HG03095 (cell line): ENCODE measurements at regions not wholly inside any gene's neighbourhood (a gene's known extent, or its start where the extent isn't known, plus 50 kb on each side); places are given as distances from the start of the nearest gene placed in this dataset.

Source experiments
- ATAC-seq: cut with Tn5 transposase; IDR thresholded peaks from one replicate; pipeline ENCODE4 v1.9.1; 2021; ENCODE audit warnings: moderate library complexity; ENCODE audit not compliant: unreplicated experiment

DNA sequence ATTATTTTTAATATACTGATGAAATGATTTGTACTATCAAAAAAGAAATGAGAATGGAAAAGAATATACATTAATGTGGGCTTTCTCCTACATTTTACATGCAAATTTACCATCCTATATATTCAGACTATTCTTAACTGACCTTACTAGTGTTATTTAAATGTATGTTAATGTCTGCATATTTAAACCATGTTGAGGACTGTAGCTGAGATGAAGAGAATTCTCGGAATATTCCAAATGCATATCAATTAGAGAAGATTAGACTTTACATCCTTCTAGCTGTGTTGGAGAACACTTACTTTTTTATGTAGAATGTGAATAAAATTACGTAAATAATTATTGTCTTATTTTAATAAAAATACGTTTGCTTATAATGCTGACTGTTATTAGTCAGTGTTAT is 990.1 kb upstream of the LRFN5 start:
- ATAC-seq = no peak

DNA sequence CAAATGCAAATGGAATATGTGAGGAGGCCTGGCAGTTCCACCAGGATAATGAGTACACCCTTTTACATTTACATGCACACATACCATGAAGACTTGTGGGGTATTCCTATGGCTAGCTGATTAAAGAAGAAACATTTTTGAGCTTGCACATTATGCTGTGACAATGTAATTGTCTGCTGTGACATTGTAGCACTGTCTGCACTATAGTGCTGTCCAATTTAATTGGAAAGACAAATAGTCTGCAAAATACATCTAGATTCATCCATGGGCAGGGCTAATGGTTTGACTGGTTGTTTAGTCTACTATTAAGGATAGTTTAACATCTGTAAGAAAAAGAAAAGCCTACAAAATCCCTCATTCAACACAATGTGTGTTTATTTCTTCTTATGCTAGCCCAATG is 1005.6 kb upstream of the LRFN5 start:
- no peak for ATAC-seq

DNA sequence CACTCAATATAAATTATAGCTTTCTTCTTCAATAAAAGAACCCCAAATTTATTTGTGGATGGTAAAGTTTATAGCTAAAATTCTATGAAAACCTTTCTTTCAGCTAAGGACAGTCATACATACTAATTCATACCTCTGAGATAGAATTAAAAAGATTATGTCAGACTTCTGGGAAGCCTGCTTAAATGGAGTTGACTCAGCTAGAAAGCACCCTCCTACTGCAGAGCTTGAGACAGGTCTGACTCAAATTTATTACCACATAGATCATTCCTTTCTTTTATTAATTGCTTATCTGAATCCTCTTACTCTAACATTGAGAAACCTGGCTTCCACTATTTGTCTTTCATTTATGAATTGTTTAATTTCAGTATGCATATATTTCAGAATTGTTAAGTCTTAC is 1007.0 kb upstream of the LRFN5 start:
- ATAC-seq = no peak

DNA sequence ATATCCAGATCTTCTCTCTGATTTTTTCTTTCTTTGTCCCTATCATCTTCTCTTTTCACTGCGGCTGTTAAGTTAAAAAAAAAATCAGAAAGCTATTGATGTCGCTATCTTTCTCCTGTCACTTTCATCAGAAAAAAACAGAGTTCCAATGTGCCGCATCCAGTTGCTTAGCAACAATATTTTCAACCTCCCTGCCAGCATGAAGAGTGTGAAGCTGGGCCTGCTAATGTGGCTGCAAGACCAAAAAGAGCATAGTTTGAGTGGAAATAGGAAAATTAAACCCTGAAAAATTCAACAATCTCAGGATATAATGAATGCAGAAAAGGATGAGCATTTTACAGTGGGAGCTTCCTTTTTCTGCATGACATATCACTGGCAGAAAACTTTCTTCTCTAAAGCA is 1025.4 kb upstream of the LRFN5 start:
- ATAC-seq = no peak

DNA sequence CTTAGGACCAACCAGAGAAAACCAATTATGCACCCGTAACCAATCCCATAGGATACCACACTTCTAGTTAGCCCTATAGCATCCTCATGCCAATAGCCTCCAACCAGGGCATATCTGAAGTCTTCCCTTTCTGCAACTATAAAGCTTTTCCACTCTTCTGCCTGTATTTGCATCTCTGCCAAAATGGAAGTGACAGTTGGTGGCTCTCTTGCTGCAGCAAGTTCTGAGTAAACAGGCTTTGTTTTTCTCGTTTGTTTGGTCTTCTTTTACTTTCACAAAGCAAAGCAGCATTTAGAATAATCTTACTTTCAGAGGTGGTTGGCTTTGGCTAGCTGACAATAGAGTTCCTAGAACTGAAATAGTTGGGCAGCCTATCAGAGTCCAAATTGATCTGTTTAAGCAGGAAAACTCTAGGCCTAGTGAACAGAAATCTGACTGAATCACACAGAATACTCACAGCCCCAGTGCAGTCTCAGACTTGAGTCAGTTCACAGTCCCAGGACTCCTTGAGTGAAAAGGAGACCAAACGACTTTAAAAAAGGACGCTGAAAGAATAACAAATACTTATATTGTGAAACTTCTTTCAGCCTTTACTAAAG is 1029.7 kb upstream of the LRFN5 start:
- ATAC-seq = no peak

DNA sequence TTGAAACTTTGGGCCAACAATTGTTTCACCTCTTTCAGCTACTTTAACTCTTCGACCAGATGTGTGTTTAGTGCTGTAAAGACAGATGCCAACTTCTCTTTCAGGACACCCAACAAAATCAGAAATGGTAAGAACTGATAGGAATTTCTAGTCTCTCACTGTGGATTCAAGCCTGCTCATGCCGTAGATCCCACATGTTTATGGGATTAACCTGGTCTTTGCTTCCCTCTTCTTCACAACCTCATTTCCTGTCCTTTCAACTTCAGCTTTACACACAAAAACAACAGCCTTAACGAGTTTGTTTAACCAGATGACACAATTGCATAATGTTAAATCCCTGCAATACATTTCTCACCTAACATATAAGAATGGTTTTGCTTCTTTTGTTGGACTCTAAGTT is 1031.9 kb upstream of the LRFN5 start:
- no peak for ATAC-seq

DNA sequence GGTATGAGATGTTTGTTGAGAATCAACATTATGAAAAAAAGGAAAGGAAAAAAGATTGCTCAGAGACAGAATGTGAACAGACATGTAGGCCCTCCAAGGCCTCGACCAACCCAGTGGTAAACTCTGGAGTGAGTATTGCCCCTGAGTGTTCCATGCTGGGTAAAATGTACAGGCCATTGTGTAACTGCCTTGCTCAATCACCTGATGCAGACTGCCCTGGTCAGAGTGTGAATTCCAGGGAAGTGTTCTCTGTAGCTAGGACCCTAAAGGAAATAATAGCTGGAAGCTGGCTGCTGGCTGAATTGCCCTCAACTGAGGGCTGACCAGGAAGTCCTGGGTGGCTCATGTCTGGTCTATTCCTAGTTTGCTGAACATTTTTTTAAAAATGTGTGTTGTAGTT is 1081.4 kb upstream of the LRFN5 start:
- no peak for ATAC-seq

DNA sequence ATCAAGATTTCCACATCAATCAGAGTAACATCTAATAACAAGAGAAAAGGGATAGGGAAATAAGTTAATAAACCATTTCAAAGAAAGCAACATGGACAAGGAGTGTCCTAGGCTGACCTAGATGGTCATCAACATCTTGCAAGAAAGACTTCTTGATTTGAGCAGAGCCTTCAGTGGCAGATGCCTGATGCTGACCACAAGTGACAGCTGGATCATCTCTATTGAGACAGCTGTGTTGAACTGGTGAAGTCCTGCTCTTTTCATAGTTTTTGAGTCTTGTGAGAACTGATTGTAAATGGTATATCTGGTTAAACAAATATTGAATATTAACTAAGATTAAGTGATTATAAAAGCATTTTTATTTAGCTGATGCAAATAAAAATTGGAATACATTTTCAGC is 1083.6 kb upstream of the LRFN5 start:
- ATAC-seq = no peak

DNA sequence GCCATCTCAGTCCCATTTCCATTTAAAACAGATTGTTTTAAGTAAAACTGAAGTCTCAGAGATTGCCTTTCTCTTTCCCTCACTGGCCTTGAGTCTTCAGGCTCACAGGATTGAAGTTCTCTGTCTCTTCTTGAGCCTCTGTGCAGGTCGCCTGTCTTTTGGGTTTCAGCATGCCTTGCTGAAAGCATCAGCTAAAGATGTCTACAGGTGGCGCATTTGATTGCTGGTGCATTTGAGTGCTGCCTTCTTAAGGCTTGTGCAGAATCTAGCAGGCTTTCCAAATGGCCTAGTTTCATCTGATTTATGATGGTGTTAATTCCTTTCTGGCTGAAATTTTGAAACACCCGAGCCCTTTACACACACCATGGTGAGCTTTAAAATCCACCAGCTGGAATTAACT is 1062.2 kb upstream of the FBXO33 start:
- ATAC-seq = no peak

DNA sequence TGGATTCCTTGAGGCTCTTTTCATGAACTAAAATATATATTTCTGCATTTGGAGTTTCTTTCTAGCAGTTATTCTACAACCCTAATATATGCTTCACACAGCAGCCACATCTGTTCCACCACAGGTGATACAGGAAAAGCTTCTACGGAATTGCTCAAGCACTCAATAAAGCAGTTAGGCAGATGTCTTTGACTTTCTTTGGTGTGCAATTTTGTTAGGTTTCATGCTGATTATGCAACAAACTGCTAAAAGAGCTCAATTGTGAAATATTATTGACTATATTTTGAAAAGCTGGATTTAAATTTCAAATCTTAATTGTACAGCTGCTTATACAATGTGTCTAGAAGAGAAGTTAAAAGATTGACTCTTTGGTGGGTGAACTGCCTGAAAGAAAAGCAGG is 1055.6 kb upstream of the FBXO33 start:
- ATAC-seq = no peak

DNA sequence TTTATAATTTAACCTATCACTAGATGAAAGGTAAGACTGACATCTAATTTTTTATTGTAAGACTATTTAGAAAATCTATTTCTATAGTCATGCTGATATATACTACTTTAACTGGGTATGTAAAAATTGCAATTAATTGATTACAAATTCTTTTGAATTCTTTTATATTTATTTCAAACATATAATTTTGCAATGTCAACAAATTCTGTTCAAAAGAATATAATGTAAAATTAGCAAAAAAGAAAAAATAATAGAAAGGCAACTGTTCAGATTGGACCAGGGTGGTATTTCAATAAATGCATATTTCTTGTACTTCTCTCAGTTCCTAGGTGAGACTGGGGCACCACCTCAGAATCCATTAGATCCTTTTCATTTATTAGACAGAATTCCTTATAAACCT is 1053.5 kb upstream of the FBXO33 start:
- ATAC-seq = no peak

DNA sequence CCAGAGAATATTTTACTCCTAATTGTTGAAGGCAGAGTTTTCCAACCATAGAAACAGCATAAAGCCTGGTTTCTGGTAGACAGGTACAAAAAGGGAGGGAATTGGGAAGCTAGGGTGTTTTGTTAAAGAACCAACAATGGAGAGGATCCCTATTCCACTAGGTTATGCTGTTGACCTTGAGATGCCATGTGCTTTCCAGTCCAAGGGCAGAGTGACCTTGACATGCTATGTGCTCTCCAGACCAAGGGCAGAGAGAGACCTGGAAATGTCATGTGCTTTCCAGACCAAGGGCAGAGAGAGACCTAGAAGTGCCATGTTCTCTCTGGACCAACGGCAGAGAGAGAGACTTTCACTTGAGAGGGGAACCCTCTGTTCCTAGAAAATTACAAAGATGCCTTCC is 1043.8 kb upstream of the FBXO33 start:
- no peak for ATAC-seq

DNA sequence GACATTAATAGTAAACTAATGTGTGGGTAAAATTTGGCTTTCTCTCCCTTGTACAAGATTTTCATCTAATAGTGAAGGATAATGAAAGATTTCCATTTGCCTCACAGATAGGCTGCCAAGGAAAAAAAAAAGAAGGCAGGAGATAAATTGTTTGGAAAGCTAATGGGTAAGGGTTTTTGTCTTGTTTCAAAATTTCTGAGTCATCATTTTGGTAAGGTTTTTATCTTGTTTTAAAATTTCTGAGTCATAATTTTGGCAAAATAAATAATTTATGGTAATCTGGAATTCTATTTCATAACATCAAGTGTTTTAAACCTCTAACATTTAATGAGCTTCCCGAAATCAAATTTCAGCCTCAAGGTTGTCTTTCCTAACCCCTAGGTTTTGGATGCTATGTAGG is 1035.7 kb upstream of the FBXO33 start:
- no peak for ATAC-seq

DNA sequence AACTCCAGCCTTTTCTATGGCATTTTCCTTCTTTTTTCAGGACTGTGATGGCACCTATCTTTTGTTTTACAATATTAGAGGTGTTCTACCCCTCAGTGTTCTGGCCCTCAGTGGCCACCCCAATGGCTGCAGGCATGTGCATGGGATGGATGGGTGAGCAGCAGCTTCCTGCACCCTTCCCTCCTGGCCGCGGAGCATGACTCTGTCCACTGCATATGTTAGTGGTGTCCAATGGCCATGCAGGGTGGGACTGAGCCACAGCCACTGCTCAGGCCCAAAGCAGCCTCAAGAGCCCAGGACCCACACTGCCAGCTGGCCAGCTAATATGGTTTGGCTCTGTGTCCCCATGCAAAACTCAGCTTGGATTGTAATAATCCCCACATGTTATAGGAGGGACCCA is 1032.3 kb upstream of the FBXO33 start:
- no peak for ATAC-seq

DNA sequence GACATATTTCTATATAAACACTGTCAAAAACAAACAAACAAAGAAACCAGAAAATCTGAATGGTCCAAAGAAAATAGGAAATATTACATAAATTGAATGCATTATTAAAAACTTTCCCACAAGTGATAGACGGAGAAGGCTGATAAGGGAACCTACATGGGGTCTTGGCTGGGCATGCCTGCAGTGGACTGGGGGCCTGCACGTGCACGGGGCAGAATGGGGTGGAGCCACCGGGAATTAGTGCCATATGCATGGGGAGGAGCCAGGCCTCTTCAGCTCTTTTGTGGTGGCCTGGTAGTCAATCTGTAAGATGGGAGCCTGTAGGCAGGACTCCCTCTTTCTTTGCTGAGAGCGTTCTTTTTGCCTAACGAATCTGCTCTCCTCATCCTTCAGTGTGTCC is 1031.7 kb upstream of the FBXO33 start:
- ATAC-seq = no peak

DNA sequence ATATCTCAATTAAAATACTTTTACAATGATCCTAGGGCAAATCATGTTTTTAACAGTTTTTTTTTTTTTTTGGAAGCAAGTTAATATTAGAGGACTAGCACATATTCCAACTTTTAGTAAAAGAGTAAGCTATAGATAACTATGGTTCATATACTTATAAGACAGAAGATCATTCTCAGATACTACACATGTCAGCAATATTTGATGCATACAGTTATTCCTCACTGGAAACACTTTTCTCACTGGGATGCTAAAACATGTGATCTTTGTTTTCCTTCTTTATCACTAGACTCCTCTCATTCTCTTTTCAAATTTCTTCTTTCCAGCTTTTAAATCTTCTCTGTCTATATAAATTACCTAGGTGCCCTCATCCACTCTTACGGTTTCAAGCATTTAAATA is 1020.4 kb upstream of the FBXO33 start:
- no peak for ATAC-seq

DNA sequence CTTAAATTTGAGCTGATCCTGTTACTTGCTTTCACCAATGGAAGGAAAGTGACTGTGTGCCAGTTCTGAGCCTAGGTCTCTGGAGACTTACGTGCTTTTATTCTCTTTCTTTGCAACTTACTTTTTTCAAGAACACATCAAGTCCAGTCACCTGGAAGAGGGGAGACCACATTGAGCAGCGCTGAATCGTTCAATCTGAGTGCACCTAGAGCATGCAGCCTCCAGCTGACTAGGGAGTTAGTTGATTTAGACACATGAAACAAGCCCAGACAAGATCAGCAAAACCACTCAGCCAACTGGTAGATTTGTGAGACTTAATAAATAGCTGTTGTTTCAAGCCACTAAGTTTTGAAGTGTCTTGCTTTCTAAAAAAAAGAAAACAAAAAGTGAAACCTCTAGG is 1014.8 kb upstream of the FBXO33 start:
- ATAC-seq = no peak

DNA sequence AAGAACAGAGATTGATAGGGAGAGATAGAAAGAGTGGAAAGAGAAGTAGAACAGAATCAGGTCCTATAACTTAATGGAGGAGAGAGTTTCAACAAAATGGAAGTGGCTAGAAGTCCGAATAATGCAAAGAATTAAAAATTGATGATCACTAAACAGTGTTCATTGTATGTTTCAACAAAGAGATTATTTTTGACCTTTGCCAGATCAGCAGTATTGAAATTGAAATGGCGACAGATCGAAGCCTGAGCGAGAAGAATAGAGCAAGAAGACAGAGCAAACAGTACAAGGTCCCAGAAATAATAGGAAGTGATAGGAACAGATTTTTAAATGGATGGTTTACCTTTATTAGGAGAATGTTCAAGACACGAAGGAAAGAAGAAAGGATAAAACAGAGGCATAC is 1012.8 kb upstream of the FBXO33 start:
- no peak for ATAC-seq

DNA sequence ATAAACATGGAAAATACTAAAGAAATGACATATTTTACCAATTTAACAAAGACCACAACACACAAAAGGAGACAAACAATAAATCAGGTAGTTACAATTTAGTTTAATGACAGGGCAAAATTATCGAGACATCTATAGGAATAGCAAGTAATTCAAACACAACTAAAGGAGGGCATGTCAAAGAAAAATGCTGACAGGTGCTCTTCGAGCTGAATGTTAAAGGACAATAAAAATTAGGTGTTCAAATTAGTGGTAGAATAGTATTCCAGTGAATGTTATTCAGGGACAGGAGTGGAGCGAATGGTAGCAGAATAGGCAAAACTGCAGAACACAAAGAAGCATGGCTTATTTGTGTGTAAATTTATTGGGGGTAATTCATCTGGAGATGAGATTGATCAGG is 1004.3 kb upstream of the FBXO33 start:
- ATAC-seq = no peak

DNA sequence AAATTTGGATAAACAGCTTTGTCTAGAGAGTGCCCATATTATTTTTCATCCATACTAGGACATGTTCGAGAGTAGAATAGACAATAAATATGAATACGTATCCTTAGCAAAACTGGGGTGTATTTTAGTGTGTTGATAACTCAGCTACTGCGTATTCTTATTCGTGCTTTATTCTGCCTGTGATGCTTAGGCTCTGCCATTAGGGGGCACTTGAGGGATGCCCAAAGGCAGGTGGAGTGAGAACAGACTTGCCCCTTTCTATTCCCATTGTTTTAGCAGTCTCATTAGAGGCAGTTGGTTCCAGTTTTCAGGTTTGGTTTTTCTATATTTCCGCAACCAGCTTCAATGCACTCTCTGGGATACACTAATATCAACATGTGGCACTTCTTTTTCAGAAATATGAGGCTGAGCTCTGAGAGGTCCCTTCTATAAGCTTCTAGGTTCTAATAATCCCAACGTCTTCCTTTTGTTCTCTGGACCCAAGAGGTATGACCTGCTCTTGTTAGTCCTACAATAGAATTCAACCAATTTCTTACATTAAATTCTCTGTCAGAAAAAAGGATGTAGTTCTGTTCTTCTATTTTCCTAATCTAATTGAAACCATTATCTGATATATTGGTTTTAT is 985.7 kb upstream of the FBXO33 start:
- ATAC-seq = no peak

DNA sequence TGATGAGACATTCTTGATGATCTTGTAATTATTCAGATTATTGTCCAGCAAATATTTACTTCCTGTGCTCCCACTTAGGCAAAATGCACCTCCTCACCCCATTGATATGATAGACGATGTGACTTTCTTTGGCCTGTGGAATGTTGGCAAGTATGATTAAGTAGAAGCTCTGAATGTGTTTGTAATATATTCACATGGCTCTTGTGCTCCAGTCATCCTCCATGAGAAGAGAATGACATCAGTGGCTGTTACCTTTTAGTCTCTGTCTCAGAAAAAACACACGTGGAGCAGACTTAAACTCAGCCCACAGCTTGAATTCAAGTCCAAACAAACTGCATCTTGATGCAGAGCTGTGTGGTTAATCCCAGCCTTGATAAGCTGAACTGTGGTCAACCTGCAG is 984.3 kb upstream of the FBXO33 start:
- ATAC-seq = no peak

DNA sequence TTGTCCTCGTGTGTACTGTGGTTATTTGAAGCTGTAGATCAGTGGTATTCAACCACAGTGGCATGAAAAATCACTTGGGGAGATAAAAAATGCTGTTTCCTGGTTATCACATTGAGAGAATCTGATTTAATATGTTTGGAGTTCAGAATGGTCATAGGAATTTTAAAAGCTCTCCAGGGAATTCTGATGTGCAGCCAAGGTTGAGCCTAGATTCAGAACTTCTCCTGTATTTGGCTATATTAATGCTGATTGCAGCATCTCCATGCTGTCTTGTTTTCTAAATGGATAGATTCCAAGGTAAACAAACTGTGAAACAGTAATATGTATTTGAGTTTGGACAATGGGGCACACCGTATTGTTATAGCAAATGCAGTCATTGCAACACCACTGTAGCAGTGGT is 982.2 kb upstream of the FBXO33 start:
- ATAC-seq = no peak

DNA sequence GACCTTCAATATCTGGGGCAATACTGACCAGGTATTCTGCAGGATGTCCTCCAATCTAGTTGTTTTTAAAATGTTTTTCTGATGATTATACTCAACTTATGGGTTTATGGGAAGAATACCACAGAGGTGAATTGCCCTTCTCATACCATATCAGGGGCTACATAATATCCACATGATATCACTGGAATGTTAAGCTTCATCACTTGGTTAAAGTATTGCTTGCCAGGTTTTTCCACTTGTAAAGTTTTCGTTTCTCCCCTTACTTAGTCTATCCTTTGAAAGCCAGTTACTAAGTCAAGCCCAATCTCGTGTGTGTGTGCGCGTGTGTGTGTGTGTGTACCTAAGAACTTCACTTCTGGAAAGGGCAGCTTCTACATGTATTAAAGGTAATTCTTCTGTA is 980.9 kb upstream of the FBXO33 start:
- ATAC-seq = no peak
